ENCODE measurements at regions not wholly inside any gene's neighbourhood (a gene's known extent, or its start where the extent isn't known, plus 50 kb on each side); places are given as distances from the start of the nearest gene placed in this dataset.

GRCh38 chr13:61761690-61762089, 346.0 kb upstream of the PCDH20 start:
- no peak for DNase-seq (ENCODE audit: low spot score)

- DNase-seq (ENCODE audit: low spot score), result no peak
Measured at GRCh38 chr13:61760102-61760501, 344.5 kb upstream of the PCDH20 start.

GRCh38 chr13:61756031-61756430, 340.4 kb upstream of the PCDH20 start:
- DNase-seq (ENCODE audit: low spot score), result no peak

- DNase-seq (ENCODE audit: low spot score), result no peak
Measured at GRCh38 chr13:61751039-61751438, 335.4 kb upstream of the PCDH20 start.

GRCh38 chr13:61738236-61738750, 322.6 kb upstream of the PCDH20 start:
- no peak for DNase-seq (ENCODE audit: low spot score)

GRCh38 chr13:61734683-61735082, 319.0 kb upstream of the PCDH20 start:
- no peak for DNase-seq (ENCODE audit: low spot score)

GRCh38 chr13:61728471-61728870, 312.8 kb upstream of the PCDH20 start:
- DNase-seq (ENCODE audit: low spot score), result peak; percentile 17

GRCh38 chr13:61727767-61728166, 312.1 kb upstream of the PCDH20 start:
- DNase-seq (ENCODE audit: low spot score), result peak; percentile 31

- DNase-seq (ENCODE audit: low spot score), result no peak
Measured at GRCh38 chr13:61725806-61726205, 310.2 kb upstream of the PCDH20 start.

- no peak for DNase-seq (ENCODE audit: low spot score)
Measured at GRCh38 chr13:61722119-61722518, 306.5 kb upstream of the PCDH20 start.

GRCh38 chr13:61712621-61713020, 297.0 kb upstream of the PCDH20 start:
- no peak for DNase-seq (ENCODE audit: low spot score)

- DNase-seq (ENCODE audit: low spot score), result no peak
Measured at GRCh38 chr13:61709258-61709657, 293.6 kb upstream of the PCDH20 start.

- DNase-seq (ENCODE audit: low spot score), result no peak
Measured at GRCh38 chr13:61706899-61707298, 291.2 kb upstream of the PCDH20 start.

GRCh38 chr13:61700620-61701019, 285.0 kb upstream of the PCDH20 start:
- peak; percentile 8 for DNase-seq (ENCODE audit: low spot score)

- DNase-seq (ENCODE audit: low spot score), result no peak
Measured at GRCh38 chr13:61700181-61700580, 284.5 kb upstream of the PCDH20 start.

- DNase-seq (ENCODE audit: low spot score), result no peak
Measured at GRCh38 chr13:61696676-61697075, 281.0 kb upstream of the PCDH20 start.

- DNase-seq (ENCODE audit: low spot score), result no peak
Measured at GRCh38 chr13:61695147-61695546, 279.5 kb upstream of the PCDH20 start.

- DNase-seq (ENCODE audit: low spot score), result no peak
Measured at GRCh38 chr13:61692691-61693090, 277.0 kb upstream of the PCDH20 start.

- no peak for DNase-seq (ENCODE audit: low spot score)
Measured at GRCh38 chr13:61685682-61686012, 270.0 kb upstream of the PCDH20 start.

GRCh38 chr13:61684976-61685681, 269.5 kb upstream of the PCDH20 start:
- DNase-seq (ENCODE audit: low spot score), result no peak

GRCh38 chr13:61672756-61673155, 257.1 kb upstream of the PCDH20 start:
- no peak for DNase-seq (ENCODE audit: low spot score)

- no peak for DNase-seq (ENCODE audit: low spot score)
Measured at GRCh38 chr13:61670384-61671161, 254.9 kb upstream of the PCDH20 start.

Data from COLO829 (cell line).